HCT116 (cell line): ENCODE measurements at regions not wholly inside any gene's neighbourhood (a gene's known extent, or its start where the extent isn't known, plus 50 kb on each side); places are given as distances from the start of the nearest gene placed in this dataset.

ENCODE experiments used
- ATAC-seq: fragments of 200-7000 bp; cut with Tn5 transposase; 2 replicates; pipeline ENCODE4 v1.9.1; 2020; ENCODE audit warnings: mild to moderate bottlenecking, moderate library complexity
- BruUV-seq: library from RNA; stranded (reverse); fragments of 400-500 nt; replicated peaks from 2 replicates; lab custom pipeline; 2021; lab: Mats Ljungman, UMichigan
- CTCF ChIA-PET: fragments of 300-600 bp; sonication (Branson Sonifier 250); formaldehyde crosslinking; loops from one replicate; lab custom pipeline; 2021; ENCODE audit warnings: antibody characterized with exemption; lab: Charles Lee
- POLR2A ChIA-PET: fragments of 300-600, 350-600 bp; sonication (Branson Sonifier 250); formaldehyde crosslinking; loops from one replicate; lab custom pipeline; 2021; ENCODE audit warnings: antibody characterized with exemption; lab: Charles Lee
- RAD21 ChIA-PET, 2 experiments: fragments of 300-600 bp; sonication (Branson Sonifier 250); formaldehyde crosslinking; loops; one replicate each; lab custom pipeline; 2023; ENCODE audit warnings: low total read pairs in 2 of 2; ENCODE audit not compliant: uncharacterized antibody in 2 of 2, unreplicated experiment in 2 of 2, low non-redundant PET in 1 of 2; lab: Charles Lee
- DNase-seq: peaks from one replicate; pipeline ENCODE4 v3.0.0-alpha.2; 2010; ENCODE audit warnings: low read depth, low spot score
- H2AFZ ChIP-seq: fragments of 200-600 bp; shearing (Covaris generic), sonication (generic); 2 replicates; pipeline ENCODE4 v1.6.1; 2017; ENCODE audit warnings: low read depth, mixed run types, mixed read lengths, antibody characterized with exemption, low read length; ENCODE audit not compliant: poor library complexity, severe bottlenecking
- H3K27ac ChIP-seq: 2 replicates; pipeline ENCODE4 v1.5.1; 2012; ENCODE audit warnings: low read depth, low read length
- H3K27me3 ChIP-seq: fragments of 200-600 bp; sonication (generic); 2 replicates; pipeline ENCODE4 v1.6.1; 2016; ENCODE audit warnings: mixed run types, low read length, mixed read lengths; ENCODE audit not compliant: insufficient read depth
- H3K36me3 ChIP-seq, 2 experiments: fragments of 200-500 bp in 1 of 2; fragments of 200-600 bp in 1 of 2; sonication (Bioruptor generic) in 1 of 2; sonication (generic) in 1 of 2; 2 replicates each; pipeline versions ENCODE4 v1.5.1 to v1.6.1; 2014 to 2016; ENCODE audit warnings: low read length in 2 of 2, inconsistent platforms in 1 of 2, mixed read lengths in 1 of 2, mixed run types in 1 of 2; ENCODE audit not compliant: insufficient read depth in 2 of 2, control insufficient read depth in 1 of 2
- H3K4me1 ChIP-seq, 2 experiments: fragments of 200-600 bp in 1 of 2; sonication (generic) in 1 of 2; 2 replicates each; pipeline versions ENCODE4 v1.5.1 to v1.6.1; 2012 to 2017; ENCODE audit warnings: low read length in 2 of 2, inconsistent platforms in 1 of 2, mild to moderate bottlenecking in 1 of 2, mixed read lengths in 1 of 2, mixed run types in 1 of 2, moderate library complexity in 1 of 2; ENCODE audit not compliant: insufficient read depth in 2 of 2, control insufficient read depth in 1 of 2
- H3K4me2 ChIP-seq: fragments of 200-600 bp; sonication (generic); 2 replicates; pipeline ENCODE4 v1.6.1; 2017; ENCODE audit warnings: mixed run types, low read length, mixed read lengths
- H3K4me3 ChIP-seq, 2 experiments: fragments of 200-600 bp in 1 of 2; sonication (generic) in 1 of 2; replicated peaks in 1 of 2; 2 replicates each; pipeline ENCODE4 v1.5.1; 2011 to 2016; ENCODE audit warnings: low read length in 2 of 2, control low read depth in 1 of 2, low read depth in 1 of 2, mild to moderate bottlenecking in 1 of 2, mixed read lengths in 1 of 2, mixed run types in 1 of 2
- H3K79me2 ChIP-seq: fragments of 200-600 bp; sonication (generic); 2 replicates; pipeline ENCODE4 v1.6.1; 2017; ENCODE audit warnings: mild to moderate bottlenecking, mixed run types, low read length, moderate library complexity, mixed read lengths; ENCODE audit not compliant: insufficient read depth
- H3K9ac ChIP-seq: fragments of 200-600 bp; sonication (generic); 2 replicates; pipeline ENCODE4 v1.6.1; 2016; ENCODE audit warnings: low read length, mixed read lengths
- H3K9me2 ChIP-seq: fragments of 200-600 bp; sonication (generic), shearing (Covaris generic); 2 replicates; pipeline ENCODE4 v1.6.1; 2017; ENCODE audit warnings: mixed run types, mild to moderate bottlenecking, moderate library complexity; ENCODE audit not compliant: insufficient read depth
- H3K9me3 ChIP-seq, 2 experiments: fragments of 200-500 bp in 1 of 2; fragments of 200-600 bp in 1 of 2; sonication (Bioruptor generic) in 1 of 2; sonication (generic) in 1 of 2; 2 replicates each; pipeline ENCODE4 v1.6.1; 2014 to 2017; ENCODE audit warnings: low read length in 2 of 2, mixed read lengths in 2 of 2, inconsistent platforms in 1 of 2, low read depth in 1 of 2, mild to moderate bottlenecking in 1 of 2, mixed run types in 1 of 2, moderate library complexity in 1 of 2; ENCODE audit not compliant: control insufficient read depth in 1 of 2, insufficient read depth in 1 of 2
- H4K20me1 ChIP-seq: fragments of 200-600 bp; sonication (generic), shearing (Covaris generic); 2 replicates; pipeline ENCODE4 v1.6.1; 2017; ENCODE audit warnings: mixed run types, mild to moderate bottlenecking, moderate library complexity; ENCODE audit not compliant: insufficient read depth
- EZH2 ChIP-seq: fragments of 200-600 bp; sonication (generic); IDR thresholded peaks from 2 replicates; pipeline ENCODE4 v1.6.1; 2017; ENCODE audit warnings: antibody characterized with exemption, mixed run types
- POLR2A ChIP-seq: IDR thresholded peaks from 2 replicates; pipeline ENCODE4 v1.7.0; 2011; ENCODE audit warnings: borderline replicate concordance; ENCODE audit not compliant: insufficient read depth, insufficient read length; ENCODE audit errors: extremely low read depth
- POLR2AphosphoS5 ChIP-seq: IDR thresholded peaks from 2 replicates; pipeline ENCODE4 v1.6.1; 2011; ENCODE audit warnings: mild to moderate bottlenecking, low read depth, low read length, moderate library complexity
- RAD21 ChIP-seq: IDR thresholded peaks from 2 replicates; pipeline ENCODE4 v1.6.1; 2012; ENCODE audit warnings: low read depth, mild to moderate bottlenecking
- intact Hi-C: fragments of 100-400 bp; cut with micrococcal nuclease; formaldehyde crosslinking; loops from 2 replicates; pipeline ENCODE4 v1.10.0; 2022

- H3K9me2 ChIP-seq: no peaks in the 10 kb centered on the region
- no peak for TF ChIP-seq EZH2
- TF ChIP-seq, all 23 proteins: peak for 0
- Histone ChIP-seq H3K9me3 (peaks cover 0 to 32% of the 10 kb centered on the region in 2 experiments; a peak in 3 of 4 replicates), H3K36me3 (no peaks in the 10 kb centered on the region), H3K27ac (no peak overlapping the region), H3K4me3 (no peak overlapping the region), H3K4me2 (no peak overlapping the region), H3K4me1 (no peaks in the 10 kb centered on the region), H2AFZ (no peak overlapping the region), H4K20me1 (no peaks in the 10 kb centered on the region), H3K79me2 (no peaks in the 10 kb centered on the region), H3K27me3 (no peaks in the 10 kb centered on the region), H3K9ac (no peak overlapping the region)
- no peak for ATAC-seq
- CTCF ChIA-PET: no interaction called here
- BruUV-seq: no TSS peak
- no peak for DNase-seq
- intact Hi-C loops: no loop called here
- POLR2A ChIA-PET: no interaction called here
- RAD21 ChIA-PET: no interaction called here
These were observed 288.3 kb upstream of the TCF4 start for GRCh38 chr18:55876254-55876653.

DNA sequence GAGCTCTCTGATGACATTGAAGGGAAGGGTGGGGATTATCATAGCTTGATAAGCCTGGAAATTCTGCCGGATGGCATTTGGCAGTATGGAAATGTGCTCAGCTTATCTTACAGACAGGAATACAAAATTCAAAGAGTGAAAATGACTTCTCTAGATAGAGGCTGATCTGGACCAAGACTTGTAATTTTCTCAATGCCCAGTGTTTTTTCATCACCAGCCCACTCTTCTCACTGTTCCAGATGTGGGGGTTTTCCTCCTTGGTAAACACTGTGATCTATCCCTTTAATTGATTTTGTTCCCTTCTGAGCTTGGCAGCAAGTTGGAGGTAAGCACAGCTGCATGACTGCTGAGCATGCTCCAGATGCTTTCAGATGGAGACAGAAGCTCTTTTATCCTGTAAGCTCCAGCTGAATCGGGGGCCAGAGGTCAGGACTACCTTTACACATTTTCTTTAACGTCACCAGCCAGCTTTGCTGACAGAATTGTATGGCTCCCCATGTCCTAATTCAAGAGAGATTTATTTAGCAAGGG, 287.4 kb upstream of the TCF4 start:
- intact Hi-C loops: no loop called here
- RAD21 ChIA-PET: no interaction called here

More for the DNA sequence above, 287.4 kb upstream of the TCF4 start:
- Histone ChIP-seq H3K9me3 (peaks cover 0 to 32% of the 10 kb centered on the region in 2 experiments; a peak in 3 of 4 replicates), H2AFZ (no peak overlapping the region), H3K9ac (no peak overlapping the region), H3K4me3 (no peak overlapping the region), H3K36me3 (no peaks in the 10 kb centered on the region), H3K27me3 (no peaks in the 10 kb centered on the region), H3K9me2 (no peaks in the 10 kb centered on the region), H3K4me2 (no peak overlapping the region), H4K20me1 (no peaks in the 10 kb centered on the region), H3K79me2 (no peaks in the 10 kb centered on the region), H3K27ac (no peak overlapping the region), H3K4me1 (no peaks in the 10 kb centered on the region)
- ATAC-seq: no peak
- TF ChIP-seq POLR2A (no peak), POLR2AphosphoS5 (no peak), RAD21 (no peak)
- no peak for DNase-seq
- ChIA-PET CTCF (no interaction called here), POLR2A (no interaction called here)
- no TSS peak for BruUV-seq
